GM12891 (cell line): ENCODE measurements at regions not wholly inside any gene's neighbourhood (a gene's known extent, or its start where the extent isn't known, plus 50 kb on each side); places are given as distances from the start of the nearest gene placed in this dataset.

Source experiments
- DNase-seq: peaks from one replicate; pipeline ENCODE4 v3.0.0; 2011; ENCODE audit warnings: low spot score; ENCODE audit not compliant: insufficient read length
- FAIRE-seq: peaks from 2 replicates; lab custom pipeline; 2011; peaks lifted over from hg19 to GRCh38; lab: Jason Lieb, UNC
- PAX5 ChIP-seq: IDR thresholded peaks from 2 replicates; pipeline ENCODE4 v1.6.1; 2011; ENCODE audit warnings: low read length, moderate library complexity, mild to moderate bottlenecking; ENCODE audit not compliant: insufficient read depth, severe bottlenecking
- POLR2A ChIP-seq: IDR thresholded peaks from 2 replicates; pipeline ENCODE4 v1.6.1; 2011; ENCODE audit warnings: low read depth, low read length, control low read depth
- POLR2AphosphoS5 ChIP-seq: IDR thresholded peaks from 2 replicates; pipeline ENCODE4 v1.6.1; 2011; ENCODE audit warnings: low read depth, low read length, control low read depth
- POU2F2 ChIP-seq: IDR thresholded peaks from 2 replicates; pipeline ENCODE4 v1.6.1; 2011; ENCODE audit warnings: low read depth, mild to moderate bottlenecking, control low read depth, low read length, moderate library complexity
- SPI1 ChIP-seq: IDR thresholded peaks from 2 replicates; pipeline ENCODE4 v1.6.1; 2011; ENCODE audit warnings: low read depth, low read length, control low read depth
- TAF1 ChIP-seq: IDR thresholded peaks from 2 replicates; pipeline ENCODE4 v1.6.1; 2011; ENCODE audit warnings: low read depth, low read length, control low read depth

GRCh38 chr11:36753960-36754359 lies 155.9 kb upstream of the RAG2 start:
- FAIRE-seq, result no peak
- DNase-seq, result no peak
- TF ChIP-seq POLR2AphosphoS5 (no peak), PAX5 (no peak), SPI1 (no peak), POU2F2 (no peak), TAF1 (no peak), POLR2A (no peak)

DNA sequence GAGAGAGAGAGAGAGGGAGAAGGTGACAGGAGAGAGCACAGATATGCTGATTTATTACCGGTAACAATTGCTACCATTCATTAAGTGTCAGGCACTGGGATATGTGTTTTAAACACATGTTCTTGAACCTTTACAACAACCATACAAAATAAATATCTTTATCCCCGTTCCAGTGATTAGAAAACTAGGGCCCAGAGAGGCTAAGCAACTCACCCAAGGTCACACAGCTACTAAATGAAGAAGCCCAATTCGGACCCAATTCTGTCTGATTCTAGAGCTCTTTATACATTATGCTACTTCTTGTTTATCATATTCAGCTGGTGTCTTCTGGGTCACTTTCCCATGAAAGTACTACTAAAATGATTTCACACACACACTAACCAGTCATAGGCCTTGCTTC lies 154.0 kb upstream of the RAG2 start:
- no peak for TF ChIP-seq PAX5
- DNase-seq (no peak), FAIRE-seq (no peak)

DNA sequence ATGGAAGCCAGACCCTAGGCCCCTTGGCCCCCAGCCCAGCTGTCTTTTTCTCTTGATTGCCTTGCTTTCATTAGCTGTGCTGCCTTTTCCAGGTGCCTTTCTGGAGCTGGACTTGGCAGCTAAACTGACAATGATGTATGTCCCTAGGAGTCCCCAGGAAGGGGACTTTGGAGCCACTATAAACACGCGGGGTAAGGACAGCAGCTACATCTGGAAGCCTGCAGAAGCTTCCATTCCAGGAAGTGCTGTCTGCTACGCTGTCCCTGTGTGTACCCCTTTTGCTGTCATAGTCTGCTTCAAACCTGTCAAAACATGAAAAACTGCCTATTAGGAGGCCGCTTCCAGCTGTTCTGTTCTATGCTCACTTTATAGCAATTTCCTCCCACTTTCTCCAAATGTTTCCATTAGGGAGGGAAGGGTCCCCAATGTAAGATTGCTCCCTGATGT lies 153.3 kb upstream of the RAG2 start:
- TF ChIP-seq PAX5 (no peak), POLR2A (no peak), TAF1 (no peak), SPI1 (no peak), POU2F2 (no peak), POLR2AphosphoS5 (no peak)
- DNase-seq (no peak), FAIRE-seq (no peak)

GRCh38 chr11:36750349-36750748 lies 152.3 kb upstream of the RAG2 start:
- TF ChIP-seq TAF1, result no peak
- no peak for TF ChIP-seq PAX5
- no peak for TF ChIP-seq POLR2AphosphoS5
- TF ChIP-seq SPI1, result no peak
- TF ChIP-seq POU2F2, result no peak
- no peak for TF ChIP-seq POLR2A
- FAIRE-seq (no peak), DNase-seq (no peak)

- DNase-seq, result no peak
- no peak for FAIRE-seq
- TF ChIP-seq POLR2A, result no peak
- TF ChIP-seq SPI1, result no peak
- TF ChIP-seq PAX5, result no peak
- no peak for TF ChIP-seq POU2F2
- TF ChIP-seq TAF1, result no peak
- no peak for TF ChIP-seq POLR2AphosphoS5
These were observed 150.8 kb upstream of the RAG2 start for GRCh38 chr11:36748836-36749235.

- FAIRE-seq (peak; percentile 96), DNase-seq (peak; percentile 30)
- TF ChIP-seq POLR2AphosphoS5, result no peak
- TF ChIP-seq TAF1, result no peak
- peak; percentile 62; the same call in 1 of the 2 replicates for TF ChIP-seq POU2F2
- TF ChIP-seq POLR2A, result no peak
- no peak for TF ChIP-seq PAX5
These were observed 149.1 kb upstream of the RAG2 start for GRCh38 chr11:36746886-36747710.

DNA sequence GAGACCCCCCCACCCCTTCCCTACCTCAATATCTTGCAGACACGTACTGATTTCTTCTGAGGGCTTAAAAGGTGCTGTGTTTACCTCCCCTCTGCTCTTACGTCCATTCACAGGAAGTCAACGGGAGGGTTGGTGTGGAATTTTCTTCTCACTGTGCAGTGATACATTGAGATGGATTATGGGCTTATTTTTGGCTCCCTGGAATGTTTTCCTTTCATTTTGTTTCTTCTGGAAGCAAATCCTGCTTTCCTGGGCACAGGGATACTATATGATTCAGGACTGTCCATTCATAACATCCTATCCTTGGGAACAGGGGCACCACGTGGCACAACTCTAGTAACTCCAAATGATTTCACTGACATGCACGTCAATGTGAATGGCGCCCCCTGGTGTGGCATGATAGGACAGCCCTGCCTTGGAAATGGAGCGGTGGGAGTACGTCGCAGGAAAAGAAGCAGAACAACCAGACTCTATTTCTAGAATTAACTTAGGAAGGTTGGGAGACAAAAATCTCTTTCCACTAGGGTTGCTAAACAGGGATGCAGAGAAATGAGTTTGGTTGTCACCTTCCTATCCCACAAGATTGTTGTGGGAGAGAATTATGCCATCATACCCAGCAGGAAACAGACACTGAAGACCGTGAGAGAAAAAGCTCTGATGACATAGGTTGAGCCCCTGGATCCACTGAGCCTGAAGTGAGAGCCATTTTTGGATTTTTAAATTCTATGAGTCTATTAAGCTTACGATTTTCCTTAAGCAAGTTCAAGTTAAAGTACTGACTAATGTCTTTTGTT lies 146.5 kb upstream of the RAG2 start:
- no peak for DNase-seq
- no peak for FAIRE-seq
- TF ChIP-seq POLR2AphosphoS5, result no peak
- no peak for TF ChIP-seq POLR2A
- TF ChIP-seq TAF1, result no peak
- TF ChIP-seq SPI1, result no peak
- no peak for TF ChIP-seq POU2F2
- TF ChIP-seq PAX5, result no peak

DNA sequence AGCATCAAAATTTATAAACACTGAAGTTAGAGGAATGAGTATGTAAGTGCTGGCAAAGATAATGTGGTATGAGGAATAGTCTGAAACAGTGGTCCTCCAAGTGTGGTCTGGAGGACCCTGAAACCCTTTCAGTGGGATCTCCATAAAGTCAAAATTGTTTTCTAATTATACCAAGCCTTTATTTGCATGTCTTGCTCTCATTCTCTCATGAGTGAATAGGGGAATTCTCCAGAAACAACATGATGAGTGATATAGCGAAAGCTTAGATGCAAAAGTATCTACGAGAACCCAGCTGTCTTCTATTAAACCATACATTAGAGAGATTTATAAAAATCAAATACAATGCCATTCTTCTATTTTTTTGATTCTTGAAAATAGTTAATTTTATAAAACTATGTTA lies 145.0 kb upstream of the RAG2 start:
- TF ChIP-seq SPI1 (no peak), POU2F2 (peak; percentile 76)
- FAIRE-seq (no peak), DNase-seq (no peak)

DNA sequence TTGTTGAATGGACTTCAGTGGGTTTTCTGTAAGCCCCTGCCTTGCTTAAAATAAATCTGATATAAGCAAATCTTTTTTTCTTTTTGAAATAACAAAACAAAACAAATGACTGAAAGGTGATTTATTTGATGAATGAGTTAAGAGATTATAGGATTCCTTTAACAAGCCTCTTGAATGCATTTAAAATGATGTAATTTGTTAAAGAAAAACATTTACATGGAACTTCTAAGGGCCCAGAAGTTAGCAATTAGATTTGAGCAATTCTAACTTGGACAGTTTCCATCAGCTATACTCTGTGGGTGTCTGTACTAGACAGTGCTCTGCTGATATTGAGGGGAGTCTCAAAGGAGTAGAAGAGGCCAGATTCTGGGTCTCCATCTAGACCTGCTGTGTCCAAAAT lies 143.5 kb upstream of the RAG2 start:
- TF ChIP-seq POLR2AphosphoS5 (no peak), TAF1 (no peak), SPI1 (no peak)
- no peak for FAIRE-seq
- DNase-seq, result no peak

- TF ChIP-seq POU2F2 (no peak), POLR2AphosphoS5 (no peak), POLR2A (no peak), SPI1 (peak; percentile 82)
- no peak for DNase-seq
- FAIRE-seq, result no peak
These were observed 140.3 kb upstream of the RAG2 start for GRCh38 chr11:36738292-36738861.
